SJSA1 (cell line): ENCODE measurements at regions not wholly inside any gene's neighbourhood (a gene's known extent, or its start where the extent isn't known, plus 50 kb on each side); places are given as distances from the start of the nearest gene placed in this dataset.
A peak's percentile ranks its signal among the peaks of the same experiment; 100 is the strongest.
"Not testable (repeated sequence)": the region's sequence is repeated elsewhere in the genome, so short reads cannot be mapped to it uniquely, and the experiment has no call there.

ENCODE experiments used
- DNase-seq, 2 experiments: peaks; one replicate each; pipeline ENCODE4 v3.0.0-alpha.2; 2015 to 2020; ENCODE audit warnings: low spot score in 2 of 2, low read depth in 1 of 2
- H3K27ac ChIP-seq: fragments of 250-450 bp; sonication (Bioruptor Pico); 2 replicates; pipeline ENCODE4 v1.5.1; 2020; ENCODE audit warnings: mild to moderate bottlenecking, moderate library complexity
- H3K27me3 ChIP-seq: fragments of 250-450 bp; sonication (Bioruptor Pico); replicated peaks from 2 replicates; pipeline ENCODE4 v1.5.1; 2020; ENCODE audit warnings: mild to moderate bottlenecking, moderate library complexity
- H3K36me3 ChIP-seq: fragments of 250-450 bp; sonication (Bioruptor Pico); 2 replicates; pipeline ENCODE4 v1.5.1; 2020; ENCODE audit warnings: mild to moderate bottlenecking
- H3K4me1 ChIP-seq: fragments of 250-450 bp; sonication (Bioruptor Pico); replicated peaks from 2 replicates; pipeline ENCODE4 v1.6.1; 2021; ENCODE audit warnings: mild to moderate bottlenecking
- H3K4me3 ChIP-seq: fragments of 250-450 bp; sonication (Bioruptor Pico); 2 replicates; pipeline ENCODE4 v1.5.1; 2020; ENCODE audit warnings: mild to moderate bottlenecking
- H3K9me3 ChIP-seq: fragments of 250-450 bp; sonication (Bioruptor Pico); replicated peaks from 2 replicates; pipeline ENCODE4 v1.5.1; 2020; ENCODE audit warnings: mild to moderate bottlenecking

- no peak overlapping the region for H3K4me3 ChIP-seq
- peak in 1 of 2 experiments; percentile 30 for DNase-seq
- no peak overlapping the region for H3K27ac ChIP-seq
- H3K27me3 ChIP-seq, result no peaks in the 10 kb centered on the region
- H3K36me3 ChIP-seq, result no peaks in the 10 kb centered on the region
- no peaks in the 10 kb centered on the region for H3K9me3 ChIP-seq
- no peaks in the 10 kb centered on the region for H3K4me1 ChIP-seq
These were observed 127.0 kb upstream of the PALM2AKAP2 start for GRCh38 chr9:109652971-109653370.

GRCh38 chr9:109653470-109653869 lies 126.5 kb upstream of the PALM2AKAP2 start:
- no peak for DNase-seq
- H3K9me3 ChIP-seq, result no peaks in the 10 kb centered on the region

GRCh38 chr9:109663978-109664377 lies 116.0 kb upstream of the PALM2AKAP2 start:
- H3K27me3 ChIP-seq, H3K36me3 ChIP-seq, DNase-seq: not testable (repeated sequence)

More at GRCh38 chr9:109653470-109653869, 126.5 kb upstream of the PALM2AKAP2 start:
- Histone ChIP-seq H3K27me3 (no peaks in the 10 kb centered on the region), H3K4me1 (no peaks in the 10 kb centered on the region), H3K27ac (no peak overlapping the region), H3K36me3 (no peaks in the 10 kb centered on the region), H3K4me3 (no peak overlapping the region)

GRCh38 chr9:109665736-109666135 lies 114.3 kb upstream of the PALM2AKAP2 start:
- not testable (repeated sequence) for H3K36me3 ChIP-seq, DNase-seq, H3K27ac ChIP-seq, H3K27me3 ChIP-seq, H3K4me1 ChIP-seq, H3K9me3 ChIP-seq, H3K4me3 ChIP-seq

More at GRCh38 chr9:109663978-109664377, 116.0 kb upstream of the PALM2AKAP2 start:
- not testable (repeated sequence) for H3K27ac ChIP-seq, H3K4me1 ChIP-seq, H3K4me3 ChIP-seq, H3K9me3 ChIP-seq

GRCh38 chr9:109681301-109681700 lies 98.7 kb upstream of the PALM2AKAP2 start:
- no peaks in the 10 kb centered on the region for H3K4me1 ChIP-seq
- H3K27me3 ChIP-seq, result no peaks in the 10 kb centered on the region
- H3K27ac ChIP-seq, result no peak overlapping the region
- H3K4me3 ChIP-seq, result no peak overlapping the region
- H3K9me3 ChIP-seq, result no peaks in the 10 kb centered on the region
- no peak for DNase-seq
- no peaks in the 10 kb centered on the region for H3K36me3 ChIP-seq

GRCh38 chr9:109682227-109682626 lies 97.8 kb upstream of the PALM2AKAP2 start:
- no peaks in the 10 kb centered on the region for H3K27me3 ChIP-seq
- no peak overlapping the region for H3K4me3 ChIP-seq
- no peak overlapping the region for H3K27ac ChIP-seq
- H3K9me3 ChIP-seq, result no peaks in the 10 kb centered on the region
- H3K4me1 ChIP-seq, result no peaks in the 10 kb centered on the region
- H3K36me3 ChIP-seq, result no peaks in the 10 kb centered on the region
- DNase-seq, result no peak

- Histone ChIP-seq H3K27me3 (no peaks in the 10 kb centered on the region), H3K4me3 (no peak overlapping the region), H3K9me3 (no peaks in the 10 kb centered on the region), H3K27ac (no peak overlapping the region), H3K4me1 (no peaks in the 10 kb centered on the region), H3K36me3 (no peaks in the 10 kb centered on the region)
- no peak for DNase-seq
These were observed 96.5 kb upstream of the PALM2AKAP2 start for GRCh38 chr9:109683521-109683920.

GRCh38 chr9:109689701-109690100 lies 90.3 kb upstream of the PALM2AKAP2 start:
- H3K36me3 ChIP-seq, result no peaks in the 10 kb centered on the region
- no peak overlapping the region for H3K4me3 ChIP-seq
- H3K4me1 ChIP-seq, result no peaks in the 10 kb centered on the region
- no peak overlapping the region for H3K27ac ChIP-seq
- DNase-seq, result no peak
- no peaks in the 10 kb centered on the region for H3K9me3 ChIP-seq
- H3K27me3 ChIP-seq, result no peaks in the 10 kb centered on the region

- no peaks in the 10 kb centered on the region for H3K36me3 ChIP-seq
- H3K9me3 ChIP-seq, result no peaks in the 10 kb centered on the region
- no peak for DNase-seq
- H3K4me1 ChIP-seq, result no peaks in the 10 kb centered on the region
- no peak overlapping the region for H3K4me3 ChIP-seq
- 0 out of 2 replicates have a peak, but pooled peaks cover 5% of the 10 kb centered on the region for H3K27me3 ChIP-seq
- H3K27ac ChIP-seq, result no peak overlapping the region
These were observed 81.0 kb upstream of the PALM2AKAP2 start for GRCh38 chr9:109699019-109699418.

- DNase-seq, result no peak
- H3K9me3 ChIP-seq, result no peaks in the 10 kb centered on the region
These were observed 75.5 kb upstream of the PALM2AKAP2 start for GRCh38 chr9:109704546-109704945.

GRCh38 chr9:109705515-109705914 lies 74.5 kb upstream of the PALM2AKAP2 start:
- Histone ChIP-seq H3K36me3 (no peaks in the 10 kb centered on the region), H3K4me3 (no peak overlapping the region), H3K27ac (no peak overlapping the region), H3K4me1 (no peaks in the 10 kb centered on the region), H3K9me3 (no peaks in the 10 kb centered on the region), H3K27me3 (no peaks in the 10 kb centered on the region; the same call in 1 of the 2 replicates)
- DNase-seq, result peak in 1 of 2 experiments; percentile 42

More at GRCh38 chr9:109704546-109704945, 75.5 kb upstream of the PALM2AKAP2 start:
- Histone ChIP-seq H3K36me3 (no peaks in the 10 kb centered on the region), H3K27me3 (no peaks in the 10 kb centered on the region; the same call in 1 of the 2 replicates), H3K4me3 (no peak overlapping the region), H3K4me1 (no peaks in the 10 kb centered on the region), H3K27ac (no peak overlapping the region)

- Histone ChIP-seq H3K27ac (no peak overlapping the region), H3K4me3 (no peak overlapping the region), H3K36me3 (no peaks in the 10 kb centered on the region), H3K9me3 (no peaks in the 10 kb centered on the region; the same call in 1 of the 2 replicates), H3K27me3 (no peaks in the 10 kb centered on the region; the same call in 1 of the 2 replicates), H3K4me1 (no peaks in the 10 kb centered on the region)
- no peak for DNase-seq
These were observed 72.6 kb upstream of the PALM2AKAP2 start for GRCh38 chr9:109707355-109707754.

- Histone ChIP-seq H3K4me1 (no peaks in the 10 kb centered on the region), H3K9me3 (no peaks in the 10 kb centered on the region; the same call in 1 of the 2 replicates), H3K27me3 (no peaks in the 10 kb centered on the region; the same call in 1 of the 2 replicates), H3K4me3 (no peak overlapping the region), H3K36me3 (no peaks in the 10 kb centered on the region), H3K27ac (no peak overlapping the region)
- DNase-seq, result no peak
These were observed 71.5 kb upstream of the PALM2AKAP2 start for GRCh38 chr9:109708451-109708945.

- Histone ChIP-seq H3K36me3 (no peaks in the 10 kb centered on the region), H3K27ac (no peak overlapping the region), H3K4me1 (no peaks in the 10 kb centered on the region), H3K27me3 (no peaks in the 10 kb centered on the region; the same call in 1 of the 2 replicates), H3K9me3 (no peaks in the 10 kb centered on the region; the same call in 1 of the 2 replicates), H3K4me3 (no peak overlapping the region)
- DNase-seq, result no peak
These were observed 70.1 kb upstream of the PALM2AKAP2 start for GRCh38 chr9:109709866-109710265.

GRCh38 chr9:109710830-109711229 lies 69.2 kb upstream of the PALM2AKAP2 start:
- H3K4me3 ChIP-seq, result no peak overlapping the region
- no peak overlapping the region for H3K27ac ChIP-seq
- no peaks in the 10 kb centered on the region for H3K4me1 ChIP-seq
- H3K27me3 ChIP-seq, result no peaks in the 10 kb centered on the region; the same call in 1 of the 2 replicates
- no peaks in the 10 kb centered on the region; the same call in 1 of the 2 replicates for H3K9me3 ChIP-seq
- no peaks in the 10 kb centered on the region for H3K36me3 ChIP-seq
- DNase-seq, result no peak
